GM21737 (cell line): ENCODE measurements at regions not wholly inside any gene's neighbourhood (a gene's known extent, or its start where the extent isn't known, plus 50 kb on each side); places are given as distances from the start of the nearest gene placed in this dataset.

Experiments used
- ATAC-seq: cut with Tn5 transposase; IDR thresholded peaks from one replicate; pipeline ENCODE4 v1.9.1; 2021; ENCODE audit warnings: mild to moderate bottlenecking, moderate library complexity; ENCODE audit not compliant: unreplicated experiment

- ATAC-seq = no peak
Measured at GRCh38 chr9:126235336-126236243, 91.0 kb upstream of the MVB12B start.

- ATAC-seq = no peak
Measured at GRCh38 chr9:126236273-126236672, 90.4 kb upstream of the MVB12B start.

DNA sequence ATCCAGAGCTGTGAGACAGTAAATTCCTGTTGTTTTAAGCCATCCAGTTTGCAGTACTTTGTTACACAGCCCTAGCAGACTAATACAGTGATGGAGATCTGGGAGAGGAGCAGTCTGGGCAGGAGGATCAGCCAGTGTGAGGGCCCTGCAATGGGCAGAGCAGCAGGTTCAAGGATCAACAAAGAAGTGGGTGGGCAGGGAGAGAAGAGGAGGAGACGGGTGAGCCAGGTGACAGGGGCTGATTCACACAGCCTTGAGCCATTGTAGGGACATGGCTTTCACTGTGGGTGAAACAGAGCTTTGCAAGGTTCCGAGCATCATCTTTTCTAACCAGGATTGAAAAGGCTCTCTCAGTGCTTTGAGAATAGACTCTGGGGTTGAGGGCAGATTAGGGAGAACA is 88.2 kb upstream of the MVB12B start:
- no peak for ATAC-seq

GRCh38 chr9:126239515-126239914 is 87.1 kb upstream of the MVB12B start:
- no peak for ATAC-seq

- ATAC-seq = no peak
Measured at GRCh38 chr9:126240835-126241234, 85.8 kb upstream of the MVB12B start.

GRCh38 chr9:126248680-126249079 is 77.9 kb upstream of the MVB12B start:
- ATAC-seq = no peak

DNA sequence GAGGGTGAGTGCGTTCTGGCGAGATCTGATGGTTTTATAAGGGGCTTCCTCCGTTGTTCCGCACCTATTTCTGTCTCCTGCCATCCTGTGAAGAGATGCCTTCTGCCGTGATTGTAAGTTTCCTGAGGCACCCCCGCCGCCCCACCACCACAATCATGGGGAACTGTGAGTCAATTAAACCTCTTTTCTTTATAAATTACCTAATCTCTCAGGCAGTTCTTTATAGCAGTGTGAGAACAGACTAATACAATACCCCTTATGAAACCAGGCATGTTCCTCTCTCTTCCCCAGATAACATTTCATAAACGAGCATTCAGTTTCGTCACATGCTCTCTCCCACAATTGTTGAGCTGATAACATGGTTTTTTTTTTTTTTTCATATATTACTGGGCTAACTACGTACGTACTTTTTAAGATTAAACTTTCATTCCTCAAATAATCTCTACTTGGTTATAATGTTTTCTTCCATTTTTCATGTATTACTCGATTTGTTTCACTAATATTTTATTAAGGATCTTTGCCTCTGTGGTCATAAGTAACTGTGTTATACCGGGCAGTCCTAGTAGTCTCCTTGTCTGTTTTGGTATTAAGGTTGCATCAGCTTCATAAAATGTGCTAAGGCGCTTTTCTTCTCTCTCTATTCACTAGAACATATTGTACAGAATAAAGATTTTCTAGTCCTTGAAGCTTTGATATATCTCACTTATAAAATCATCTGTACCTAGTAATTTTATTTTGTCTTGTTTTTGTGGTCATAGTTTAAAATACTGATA is 64.9 kb upstream of the MVB12B start:
- no peak for ATAC-seq

DNA sequence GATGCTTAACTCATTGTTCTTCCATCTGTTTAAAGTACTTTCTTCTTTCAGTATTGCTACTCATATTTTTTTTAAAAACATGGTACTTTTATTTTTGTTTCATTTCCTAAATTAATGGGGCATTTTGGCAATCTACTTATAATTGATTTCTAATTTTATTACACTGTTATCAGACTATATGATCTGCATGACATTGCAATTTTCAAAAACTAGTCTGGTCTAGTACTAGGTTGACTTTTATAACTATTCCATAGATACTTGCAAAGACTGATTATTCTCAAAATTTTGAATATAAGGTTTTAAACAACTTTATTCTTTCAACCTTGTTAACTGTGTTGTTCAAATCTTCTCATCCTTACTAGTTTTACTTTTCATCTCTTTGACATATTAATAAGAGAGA is 63.9 kb upstream of the MVB12B start:
- no peak for ATAC-seq

DNA sequence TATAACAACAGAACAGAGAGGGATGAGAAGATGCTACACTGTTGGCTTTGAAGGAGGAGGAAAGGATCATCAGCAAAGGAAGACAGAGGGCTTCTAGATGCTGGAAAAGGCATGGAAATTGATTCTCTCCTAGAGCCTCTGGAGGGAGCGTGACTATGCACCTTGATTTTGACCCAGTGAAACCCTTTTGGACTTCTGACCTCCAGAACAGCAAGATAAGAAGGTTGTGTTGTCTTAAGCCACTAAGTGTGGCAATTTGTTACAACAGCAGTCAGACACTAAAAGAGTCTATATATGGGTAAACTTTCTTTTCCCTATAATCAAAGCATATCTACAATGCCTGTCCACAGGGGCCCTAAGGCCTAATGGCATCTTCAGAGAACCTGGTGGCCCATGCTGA is 56.1 kb upstream of the MVB12B start:
- no peak for ATAC-seq

DNA sequence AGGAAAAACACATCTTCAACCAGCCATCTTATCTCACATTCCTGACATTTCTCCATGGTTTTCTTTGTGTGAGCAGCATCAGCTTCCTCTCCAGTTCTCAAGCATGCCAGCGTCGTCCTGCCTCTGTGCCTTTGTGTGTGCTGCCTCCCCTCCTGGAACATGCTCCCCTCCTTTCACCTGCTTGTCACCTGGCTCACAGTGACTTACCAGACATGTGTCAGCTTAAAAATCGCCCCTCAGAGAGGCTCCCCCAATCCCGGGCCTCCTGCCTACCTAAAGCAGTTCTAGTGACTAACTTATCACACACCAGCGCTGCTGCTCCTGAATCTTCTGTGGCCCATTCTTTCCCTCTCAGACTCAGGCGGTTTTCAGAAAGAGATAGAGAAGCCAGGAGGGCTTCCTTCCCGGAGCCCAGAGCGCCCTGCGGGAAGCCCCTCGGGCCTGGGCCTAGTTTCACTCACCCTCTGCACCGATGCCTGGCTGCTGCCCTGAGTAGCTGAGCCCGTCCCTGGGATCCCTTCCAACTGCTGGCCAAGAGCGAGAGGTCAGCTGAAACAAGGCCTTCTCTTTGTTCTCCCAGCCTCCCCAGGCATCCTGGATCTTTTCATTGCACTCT is 51.1 kb upstream of the MVB12B start:
- no peak for ATAC-seq

DNA sequence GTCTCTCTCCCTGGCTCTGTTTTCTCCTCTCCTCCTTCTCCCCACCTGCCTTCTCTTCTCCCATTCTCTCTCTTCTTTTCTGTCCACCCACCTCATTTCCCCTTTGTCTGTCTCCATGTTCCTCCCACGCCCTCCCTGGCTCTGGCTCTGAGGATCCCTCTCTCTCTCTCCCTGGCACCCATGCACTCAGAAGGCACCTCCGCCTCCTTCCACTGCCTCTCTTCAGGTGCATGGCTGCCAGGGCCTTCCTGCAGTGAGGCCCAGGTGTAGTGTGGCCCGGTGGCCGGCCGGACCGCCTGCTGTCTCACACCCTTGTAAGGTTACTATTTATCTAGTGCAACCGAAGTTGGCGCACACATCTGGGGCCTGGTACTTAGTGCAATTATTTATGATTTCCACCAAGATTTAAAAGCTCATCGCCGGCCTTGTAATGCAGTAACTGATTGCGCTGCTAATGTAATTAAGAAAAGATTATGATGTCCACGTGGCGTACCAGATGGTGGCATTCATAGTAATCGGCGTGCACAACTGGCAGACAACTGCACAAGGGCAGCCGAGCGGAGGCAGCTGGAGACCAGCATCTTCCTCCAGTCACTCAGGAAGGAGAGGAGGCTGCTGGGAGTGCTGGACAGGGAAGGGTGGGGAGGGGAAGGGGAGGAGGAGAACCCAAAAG is 50.4 kb upstream of the MVB12B start:
- ATAC-seq = no peak
